A549 (cell line): ENCODE measurements at regions not wholly inside any gene's neighbourhood (a gene's known extent, or its start where the extent isn't known, plus 50 kb on each side); places are given as distances from the start of the nearest gene placed in this dataset.

Experiments
- ATAC-seq, 2 experiments: fragments of 200-7000 bp in 1 of 2; fragments of >200 bp in 1 of 2; cut with Nextera tagmentation in 1 of 2; cut with Tn5 transposase in 1 of 2; 3 replicates each; pipeline versions ENCODE4 v1.8.0 to v1.9.1; 2018 to 2020; ENCODE audit warnings: mild to moderate bottlenecking in 1 of 2, moderate library complexity in 1 of 2
- CTCF ChIA-PET: fragments of 300-600 bp; sonication (Branson Sonifier 250); formaldehyde crosslinking; extraction: SDS; loops from one replicate; lab custom pipeline; 2021; ENCODE audit warnings: antibody characterized with exemption, inconsistent platforms; lab: Yijun Ruan, JAX
- POLR2A ChIA-PET: fragments of 350-600 bp; formaldehyde crosslinking; extraction: SDS; loops from one replicate; lab custom pipeline; 2021; ENCODE audit warnings: antibody characterized with exemption, inconsistent platforms; lab: Yijun Ruan, JAX
- DNase-seq, 2 experiments: peaks; one replicate each; pipeline versions ENCODE4 v3.0.0 to v3.0.0-alpha.2; 2011 to 2016; ENCODE audit warnings: low read depth in 1 of 2, low spot score in 1 of 2
- FAIRE-seq: peaks from 2 replicates; lab custom pipeline; 2011; peaks lifted over from hg19 to GRCh38; lab: Jason Lieb, UNC
- H3K27ac ChIP-seq, 2 experiments: fragments of >200 bp; sonication (Bioruptor Twin); formaldehyde crosslinking; 3 replicates each; pipeline ENCODE4 v1.5.1; 2016 to 2017
- H3K4me1 ChIP-seq: fragments of >200 bp; sonication (Bioruptor Twin); formaldehyde crosslinking; 3 replicates; pipeline ENCODE4 v1.6.1; 2016
- H3K4me2 ChIP-seq: fragments of >200 bp; sonication (Bioruptor Twin); formaldehyde crosslinking; 3 replicates; pipeline ENCODE4 v1.6.1; 2016
- H3K4me3 ChIP-seq: fragments of >200 bp; sonication (Bioruptor Twin); formaldehyde crosslinking; 3 replicates; pipeline ENCODE4 v1.5.1; 2016
- H3K9me3 ChIP-seq: fragments of >200 bp; sonication (Bioruptor Twin); formaldehyde crosslinking; 3 replicates; pipeline ENCODE4 v1.6.1; 2016
- BHLHE40 ChIP-seq: IDR thresholded peaks from 2 replicates; pipeline ENCODE4 v1.6.1; 2012; ENCODE audit warnings: low read depth, low read length, inconsistent platforms
- CEBPB ChIP-seq, 2 experiments: fragments of >200 bp in 1 of 2; sonication (Bioruptor Twin) in 1 of 2; formaldehyde crosslinking in 1 of 2; IDR thresholded peaks; 2 replicates each; pipeline ENCODE4 v1.6.1; 2012 to 2016
- CHD2 ChIP-seq: fragments of 150-350 bp; IDR thresholded peaks from 2 replicates; pipeline ENCODE4 v1.6.1; 2014; ENCODE audit warnings: low read length; ENCODE audit not compliant: partially characterized antibody
- EHMT2 ChIP-seq: fragments of 200-600 bp; sonication (generic); IDR thresholded peaks from 2 replicates; pipeline ENCODE4 v1.6.1; 2016; ENCODE audit warnings: antibody characterized with exemption, low read depth, mild to moderate bottlenecking, moderate library complexity
- FOSB ChIP-seq: fragments of 250-450 bp; sonication (Bioruptor Pico); IDR thresholded peaks from 2 replicates; pipeline ENCODE4 v1.5.0; 2020; ENCODE audit warnings: mild to moderate bottlenecking, moderate library complexity
- FOSL2 ChIP-seq, 2 experiments: fragments of 450-650 bp in 1 of 2; fragments of >200 bp in 1 of 2; sonication (Bioruptor Twin) in 1 of 2; formaldehyde crosslinking; IDR thresholded peaks; 2 replicates each; pipeline versions ENCODE4 v1.5.0 to v1.6.1; 2016 to 2020; ENCODE audit warnings: mild to moderate bottlenecking in 1 of 2, moderate library complexity in 1 of 2
- FOXS1 ChIP-seq: fragments of 250-450 bp; sonication (Bioruptor Pico); IDR thresholded peaks from 2 replicates; pipeline ENCODE4 v1.5.0; 2020; ENCODE audit warnings: mild to moderate bottlenecking, moderate library complexity
- NFE2L2 ChIP-seq: fragments of 150-350 bp; conservative IDR thresholded peaks from 2 replicates; pipeline ENCODE4 v1.6.1; 2014; ENCODE audit warnings: low read length
- NPAS2 ChIP-seq: fragments of 250-450 bp; sonication (Bioruptor Pico); IDR thresholded peaks from 2 replicates; pipeline ENCODE4 v1.8.0; 2022; ENCODE audit warnings: mild to moderate bottlenecking, moderate library complexity, borderline replicate concordance
- NR3C1 ChIP-seq: fragments of >200 bp; sonication (Bioruptor Twin); formaldehyde crosslinking; IDR thresholded peaks from 3 replicates; pipeline ENCODE4 v1.6.1; 2017
- PHF8 ChIP-seq: fragments of 200-600 bp; sonication (generic); IDR thresholded peaks from 2 replicates; pipeline ENCODE4 v1.6.1; 2016; ENCODE audit warnings: low read depth, mild to moderate bottlenecking, antibody characterized with exemption, moderate library complexity, borderline replicate concordance
- POLR2AphosphoS2 ChIP-seq: conservative IDR thresholded peaks from 2 replicates; pipeline ENCODE4 v1.6.1; 2012; ENCODE audit warnings: low read length, improper control_type of control experiment, inconsistent platforms
- RAD21 ChIP-seq, 2 experiments: fragments of >200 bp in 1 of 2; sonication (Bioruptor Twin) in 1 of 2; formaldehyde crosslinking in 1 of 2; IDR thresholded peaks in 1 of 2; conservative IDR thresholded peaks in 1 of 2; 2 replicates in 1 of 2; 3 replicates in 1 of 2; pipeline ENCODE4 v1.6.1; 2012 to 2018; ENCODE audit warnings: inconsistent platforms in 1 of 2
- RARB ChIP-seq: fragments of 250-450 bp; sonication (Bioruptor Pico); IDR thresholded peaks from 2 replicates; pipeline ENCODE4 v1.8.0; 2021; ENCODE audit warnings: mild to moderate bottlenecking, moderate library complexity
- REST ChIP-seq: fragments of 200-600 bp; sonication (generic); IDR thresholded peaks from 2 replicates; pipeline ENCODE4 v1.6.1; 2016; ENCODE audit warnings: antibody characterized with exemption, mild to moderate bottlenecking, moderate library complexity
- RFX5 ChIP-seq: fragments of 450-650 bp; IDR thresholded peaks from 2 replicates; pipeline ENCODE4 v1.7.1; 2014; ENCODE audit warnings: antibody characterized with exemption, mild to moderate bottlenecking, moderate library complexity
- ZC3H11A ChIP-seq: fragments of 450-650 bp; IDR thresholded peaks from 2 replicates; pipeline ENCODE4 v1.6.1; 2014; ENCODE audit warnings: antibody characterized with exemption, mild to moderate bottlenecking
- ZFP36 ChIP-seq: fragments of 450-650 bp; IDR thresholded peaks from 2 replicates; pipeline ENCODE4 v1.6.1; 2014; ENCODE audit warnings: borderline replicate concordance; ENCODE audit not compliant: partially characterized antibody
- WGBS: methylation state at CpG from one replicate; pipeline ENCODE4 v1.1.6; 2017; ENCODE audit errors: missing lambda C conversion rate; 5-methylcytosine and 5-hydroxymethylcytosine counted together
- TF ChIP-seq, protein P1 (sequence below): fragments of >200 bp; sonication (Bioruptor Twin); formaldehyde crosslinking; IDR thresholded peaks from 3 replicates; pipeline ENCODE4 v1.6.1; 2016
- TF ChIP-seq, protein P2 (sequence below): IDR thresholded peaks from 2 replicates; pipeline ENCODE4 v1.6.1; 2012

DNA sequence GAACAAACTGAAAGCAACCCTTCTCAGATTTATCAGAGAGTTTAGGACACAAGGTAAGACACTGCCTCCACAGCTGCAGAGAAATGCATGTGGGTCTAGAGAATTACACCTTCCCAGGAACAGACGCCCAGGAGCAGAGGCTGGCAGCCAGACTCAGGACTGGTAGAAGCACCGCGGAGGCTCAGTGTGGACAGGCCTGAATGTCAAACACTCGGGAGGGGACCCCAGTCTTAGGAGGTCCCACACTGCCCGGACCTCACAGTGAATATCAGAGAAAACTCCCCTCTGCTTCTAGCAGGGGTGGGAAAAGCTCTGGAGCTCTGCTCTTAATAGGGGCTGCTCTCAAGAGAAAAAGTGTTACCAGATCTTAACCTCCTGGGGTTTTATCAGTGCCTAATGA, 952.7 kb downstream of the BRD1 start:
- Histone ChIP-seq H3K27ac (no peak overlapping the region), H3K4me1 (no peaks in the 10 kb centered on the region), H3K4me3 (no peak overlapping the region), H3K4me2 (no peak overlapping the region), H3K9me3 (no peaks in the 10 kb centered on the region)
- FAIRE-seq (no peak), DNase-seq (no peak), ATAC-seq (no peak)
- CTCF ChIA-PET: no interaction called here
- TF ChIP-seq RAD21 (conservative IDR thresholded peaks at IDR 0.05 in 1 of 2, IDR thresholded peaks at IDR 0.05 in 1 of 2) (no peak), FOSL2 (IDR thresholded peaks at IDR 0.05) (no peak), FOSL2 (CRISPR knock-in tag; IDR thresholded peaks at IDR 0.05) (no peak), ZC3H11A (no peak), PHF8 (no peak), RFX5 (no peak), REST (no peak), ZFP36 (no peak), RARB (CRISPR knock-in tag) (no peak), CHD2 (no peak), POLR2AphosphoS2 (no peak), CEBPB (IDR thresholded peaks at IDR 0.05) (no peak), FOSB (CRISPR knock-in tag) (no peak), NFE2L2 (no peak), NPAS2 (no peak), BHLHE40 (no peak)
- TF ChIP-seq, protein P1, sequence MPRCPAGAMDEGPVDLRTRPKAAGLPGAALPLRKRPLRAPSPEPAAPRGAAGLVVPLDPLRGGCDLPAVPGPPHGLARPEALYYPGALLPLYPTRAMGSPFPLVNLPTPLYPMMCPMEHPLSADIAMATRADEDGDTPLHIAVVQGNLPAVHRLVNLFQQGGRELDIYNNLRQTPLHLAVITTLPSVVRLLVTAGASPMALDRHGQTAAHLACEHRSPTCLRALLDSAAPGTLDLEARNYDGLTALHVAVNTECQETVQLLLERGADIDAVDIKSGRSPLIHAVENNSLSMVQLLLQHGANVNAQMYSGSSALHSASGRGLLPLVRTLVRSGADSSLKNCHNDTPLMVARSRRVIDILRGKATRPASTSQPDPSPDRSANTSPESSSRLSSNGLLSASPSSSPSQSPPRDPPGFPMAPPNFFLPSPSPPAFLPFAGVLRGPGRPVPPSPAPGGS: no peak
- TF ChIP-seq, protein P2, sequence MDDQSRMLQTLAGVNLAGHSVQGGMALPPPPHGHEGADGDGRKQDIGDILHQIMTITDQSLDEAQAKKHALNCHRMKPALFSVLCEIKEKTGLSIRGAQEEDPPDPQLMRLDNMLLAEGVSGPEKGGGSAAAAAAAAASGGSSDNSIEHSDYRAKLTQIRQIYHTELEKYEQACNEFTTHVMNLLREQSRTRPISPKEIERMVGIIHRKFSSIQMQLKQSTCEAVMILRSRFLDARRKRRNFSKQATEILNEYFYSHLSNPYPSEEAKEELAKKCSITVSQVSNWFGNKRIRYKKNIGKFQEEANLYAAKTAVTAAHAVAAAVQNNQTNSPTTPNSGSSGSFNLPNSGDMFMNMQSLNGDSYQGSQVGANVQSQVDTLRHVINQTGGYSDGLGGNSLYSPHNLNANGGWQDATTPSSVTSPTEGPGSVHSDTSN: no peak
- POLR2A ChIA-PET: no interaction called here
- 0% methylated on average over 1 of the region's 5 CpGs for WGBS

DNA sequence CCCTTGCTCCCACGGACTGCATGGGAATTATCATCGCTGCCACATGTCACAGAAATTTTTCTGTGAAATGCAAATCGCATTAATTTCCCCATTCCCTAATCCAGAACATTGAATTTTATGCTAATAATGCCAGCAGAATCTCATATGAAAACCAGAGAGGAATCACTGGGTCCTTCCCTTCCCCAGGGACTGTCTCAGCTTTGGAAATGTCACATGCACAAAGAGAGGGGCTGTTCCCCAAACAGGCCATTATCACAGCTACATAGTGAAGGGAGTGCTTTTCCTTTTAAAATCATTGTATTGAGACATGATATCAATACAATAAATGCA, 954.5 kb downstream of the BRD1 start:
- Histone ChIP-seq H3K9me3 (no peaks in the 10 kb centered on the region), H3K4me1 (no peaks in the 10 kb centered on the region), H3K27ac (no peak overlapping the region), H3K4me3 (no peak overlapping the region), H3K4me2 (no peak overlapping the region)
- ChIA-PET CTCF (no interaction called here), POLR2A (no interaction called here)
- ATAC-seq: no peak
- no peak for TF ChIP-seq NR3C1
- no peak for TF ChIP-seq EHMT2
- no peak for TF ChIP-seq FOXS1 (CRISPR knock-in tag)
- no peak for FAIRE-seq
- 8% methylated on average over 3 of the region's 3 CpGs for WGBS
- DNase-seq: no peak
